Uterus (tissue), 3 donors: ENCODE measurements at regions not wholly inside any gene's neighbourhood (a gene's known extent, or its start where the extent isn't known, plus 50 kb on each side); places are given as distances from the start of the nearest gene placed in this dataset.

ENCODE experiments used
- DNase-seq, 2 donors: peaks; one replicate each; pipeline ENCODE4 v3.0.0-alpha.2; 2019 to 2020
- H3K27ac ChIP-seq, 2 donors: fragments of 200-600 bp; sonication (generic); 1 replicate in 1 of 2; 2 replicates in 1 of 2; pipeline ENCODE4 v1.5.1; 2016 to 2018
- H3K27me3 ChIP-seq, 2 donors: fragments of 200-600 bp; sonication (generic); one replicate each; pipeline ENCODE4 v1.5.1; 2018 to 2019; ENCODE audit warnings: control low read depth in 1 of 2
- H3K36me3 ChIP-seq, 2 donors: fragments of 200-600 bp; sonication (generic); one replicate each; pipeline ENCODE4 v1.5.1; 2019; ENCODE audit warnings: control low read depth in 1 of 2
- H3K4me1 ChIP-seq, 2 donors: fragments of 200-600 bp; sonication (generic); one replicate each; pipeline ENCODE4 v1.5.1; 2018 to 2019; ENCODE audit warnings: control low read depth in 1 of 2
- H3K4me3 ChIP-seq, 2 donors: fragments of 200-600 bp; sonication (generic); 1 replicate in 1 of 2; 2 replicates in 1 of 2; pipeline ENCODE4 v1.5.1; 2018 to 2019; ENCODE audit warnings: mild to moderate bottlenecking in 1 of 2
- H3K9me3 ChIP-seq, 2 donors: fragments of 200-600 bp; sonication (generic); one replicate each; pipeline ENCODE4 v1.5.1; 2019; ENCODE audit warnings: control low read depth in 1 of 2
- POLR2A ChIP-seq, 2 donors: fragments of 450-650 bp; IDR thresholded peaks; one replicate each; pipeline ENCODE4 v1.6.1; 2016; ENCODE audit warnings: antibody characterized with exemption in 2 of 2, mild to moderate bottlenecking in 1 of 2, moderate library complexity in 1 of 2
- intact Hi-C: fragments of 100-400 bp; cut with DNase I; formaldehyde crosslinking; loops from one replicate; pipeline ENCODE4 v1.15.1; 2023; ENCODE audit warnings: low total_unique reads
- TF ChIP-seq, protein P1 (sequence below), 4 experiments: fragments of 200-600 bp in 2 of 4; fragments of 450-650 bp in 2 of 4; sonication (generic) in 2 of 4; IDR thresholded peaks; one replicate each; pipeline ENCODE4 v1.5.1; 2016 to 2019; ENCODE audit warnings: antibody characterized with exemption in 4 of 4, mild to moderate bottlenecking in 2 of 4, moderate library complexity in 1 of 4
- donor health status: DM: yes; HTN: yes; CAD: no.

DNA sequence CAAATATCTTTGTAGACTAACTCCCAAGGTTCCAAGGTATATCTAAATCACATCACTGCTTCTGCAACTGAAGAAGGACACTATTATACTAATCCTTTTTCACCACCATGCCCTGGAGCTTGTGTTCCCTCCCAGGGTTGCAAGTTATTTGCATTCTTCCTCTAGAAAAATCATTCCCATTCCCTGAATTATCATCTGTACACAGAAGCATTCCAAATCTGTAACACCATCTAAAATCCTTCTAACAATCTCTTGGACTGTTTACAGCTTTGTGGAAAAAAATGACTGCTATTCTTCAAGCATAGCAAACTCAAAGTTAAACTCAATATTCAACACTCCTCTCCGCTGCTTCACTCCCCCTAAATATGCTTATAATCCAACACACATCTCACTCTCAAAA, 1570.8 kb upstream of the ADGRL3 start:
- no peaks in the 10 kb centered on the region for H3K27me3 ChIP-seq
- H3K27ac ChIP-seq = no peak overlapping the region
- intact Hi-C loops = no loop called here
- H3K4me3 ChIP-seq = no peak overlapping the region
- TF ChIP-seq, protein P1, sequence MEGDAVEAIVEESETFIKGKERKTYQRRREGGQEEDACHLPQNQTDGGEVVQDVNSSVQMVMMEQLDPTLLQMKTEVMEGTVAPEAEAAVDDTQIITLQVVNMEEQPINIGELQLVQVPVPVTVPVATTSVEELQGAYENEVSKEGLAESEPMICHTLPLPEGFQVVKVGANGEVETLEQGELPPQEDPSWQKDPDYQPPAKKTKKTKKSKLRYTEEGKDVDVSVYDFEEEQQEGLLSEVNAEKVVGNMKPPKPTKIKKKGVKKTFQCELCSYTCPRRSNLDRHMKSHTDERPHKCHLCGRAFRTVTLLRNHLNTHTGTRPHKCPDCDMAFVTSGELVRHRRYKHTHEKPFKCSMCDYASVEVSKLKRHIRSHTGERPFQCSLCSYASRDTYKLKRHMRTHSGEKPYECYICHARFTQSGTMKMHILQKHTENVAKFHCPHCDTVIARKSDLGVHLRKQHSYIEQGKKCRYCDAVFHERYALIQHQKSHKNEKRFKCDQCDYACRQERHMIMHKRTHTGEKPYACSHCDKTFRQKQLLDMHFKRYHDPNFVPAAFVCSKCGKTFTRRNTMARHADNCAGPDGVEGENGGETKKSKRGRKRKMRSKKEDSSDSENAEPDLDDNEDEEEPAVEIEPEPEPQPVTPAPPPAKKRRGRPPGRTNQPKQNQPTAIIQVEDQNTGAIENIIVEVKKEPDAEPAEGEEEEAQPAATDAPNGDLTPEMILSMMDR (IDR thresholded peaks at IDR 0.05) = no peak
- TF ChIP-seq POLR2A (IDR thresholded peaks at IDR 0.05) = no peak
- H3K9me3 ChIP-seq = no peaks in the 10 kb centered on the region
- DNase-seq = no peak
- H3K36me3 ChIP-seq = no peaks in the 10 kb centered on the region
- no peaks in the 10 kb centered on the region for H3K4me1 ChIP-seq

- Histone ChIP-seq H3K27me3 (no peaks in the 10 kb centered on the region), H3K4me3 (no peak overlapping the region), H3K4me1 (no peaks in the 10 kb centered on the region), H3K36me3 (no peaks in the 10 kb centered on the region), H3K9me3 (no peaks in the 10 kb centered on the region), H3K27ac (no peak overlapping the region)
- TF ChIP-seq, protein P1 (IDR thresholded peaks at IDR 0.05) = no peak
- TF ChIP-seq POLR2A (IDR thresholded peaks at IDR 0.05) = no peak
- DNase-seq = no peak
- intact Hi-C loops = no loop called here
Observed at GRCh38 chr4:59630235-59630634, 1569.9 kb upstream of the ADGRL3 start.

DNA sequence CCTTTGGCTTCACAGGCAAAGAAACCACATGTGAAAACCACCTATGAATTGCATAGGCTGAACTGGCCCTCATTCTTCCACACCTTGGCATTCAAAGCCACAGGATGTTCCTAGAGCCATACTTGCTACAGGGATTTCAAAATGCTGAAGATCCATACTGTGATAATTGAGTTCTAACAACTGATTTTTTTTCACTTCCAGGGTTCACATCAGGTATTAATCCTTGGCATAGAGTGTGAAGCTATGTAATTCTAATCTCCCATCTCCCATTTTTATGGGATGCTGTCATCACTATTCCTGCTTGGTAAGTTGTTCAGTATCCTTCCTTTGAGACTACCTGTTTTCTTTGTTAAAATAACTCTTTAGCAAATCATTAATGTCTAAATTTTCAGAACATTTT, 1569.2 kb upstream of the ADGRL3 start:
- H3K36me3 ChIP-seq = no peaks in the 10 kb centered on the region
- H3K9me3 ChIP-seq = no peaks in the 10 kb centered on the region
- intact Hi-C loops = no loop called here
- no peak for DNase-seq
- H3K4me1 ChIP-seq = no peaks in the 10 kb centered on the region
- H3K4me3 ChIP-seq = no peak overlapping the region
- H3K27ac ChIP-seq = no peak overlapping the region
- H3K27me3 ChIP-seq = no peaks in the 10 kb centered on the region
- TF ChIP-seq, protein P1 (IDR thresholded peaks at IDR 0.05) = no peak

- no peak overlapping the region for H3K4me3 ChIP-seq
- no peaks in the 10 kb centered on the region for H3K27me3 ChIP-seq
- DNase-seq = no peak
- peaks cover 0 to 5% of the 10 kb centered on the region in 2 donors for H3K9me3 ChIP-seq
- H3K27ac ChIP-seq = no peak overlapping the region
- H3K36me3 ChIP-seq = no peaks in the 10 kb centered on the region
- TF ChIP-seq, protein P1 (IDR thresholded peaks at IDR 0.05) = no peak
- TF ChIP-seq POLR2A (IDR thresholded peaks at IDR 0.05) = no peak
- H3K4me1 ChIP-seq = no peaks in the 10 kb centered on the region
- intact Hi-C loops = no loop called here
Observed at GRCh38 chr4:59637596-59637995, 1562.5 kb upstream of the ADGRL3 start.

DNA sequence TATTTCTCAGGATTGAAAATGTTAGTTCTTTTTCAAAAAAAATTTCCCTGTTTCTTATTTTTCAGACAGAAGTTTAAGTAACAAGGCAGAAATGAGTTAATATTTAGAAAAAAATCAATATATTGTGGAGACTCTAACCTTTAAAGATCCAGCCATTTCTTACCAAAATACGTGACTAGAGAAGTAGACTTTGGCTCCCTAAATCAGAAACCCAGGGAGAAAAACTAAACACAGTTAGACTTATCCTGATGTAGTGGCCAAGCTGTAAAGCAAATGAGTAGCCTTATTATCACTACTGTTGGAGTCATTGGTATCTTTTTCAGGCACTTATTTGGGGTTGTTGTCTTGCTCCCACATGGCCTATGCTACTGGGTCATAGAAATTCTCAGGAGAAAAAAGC, 1556.4 kb upstream of the ADGRL3 start:
- TF ChIP-seq, protein P1 (IDR thresholded peaks at IDR 0.05) = no peak
- Histone ChIP-seq H3K27ac (no peak overlapping the region), H3K27me3 (no peaks in the 10 kb centered on the region), H3K4me3 (no peak overlapping the region), H3K9me3 (no peaks in the 10 kb centered on the region), H3K4me1 (no peaks in the 10 kb centered on the region), H3K36me3 (no peaks in the 10 kb centered on the region)
- intact Hi-C loops = no loop called here
- DNase-seq = no peak
